Fibroblast of mammary gland (primary cell): ENCODE measurements at regions not wholly inside any gene's neighbourhood (a gene's known extent, or its start where the extent isn't known, plus 50 kb on each side); places are given as distances from the start of the nearest gene placed in this dataset.

Source experiments
- DNase-seq: peaks from one replicate; pipeline ENCODE4 v3.0.0-alpha.2; 2010; ENCODE audit warnings: low read depth
- H3K4me3 ChIP-seq: 2 replicates; pipeline ENCODE4 v1.5.1; 2011; ENCODE audit warnings: low read depth, mild to moderate bottlenecking, low read length, moderate library complexity; ENCODE audit not compliant: control insufficient read depth
- TF ChIP-seq, protein P1 (sequence below): conservative IDR thresholded peaks from 2 replicates; pipeline ENCODE4 v1.5.1; 2011; ENCODE audit warnings: low read depth, low read length, inconsistent platforms; ENCODE audit not compliant: control insufficient read depth, insufficient read depth

DNA sequence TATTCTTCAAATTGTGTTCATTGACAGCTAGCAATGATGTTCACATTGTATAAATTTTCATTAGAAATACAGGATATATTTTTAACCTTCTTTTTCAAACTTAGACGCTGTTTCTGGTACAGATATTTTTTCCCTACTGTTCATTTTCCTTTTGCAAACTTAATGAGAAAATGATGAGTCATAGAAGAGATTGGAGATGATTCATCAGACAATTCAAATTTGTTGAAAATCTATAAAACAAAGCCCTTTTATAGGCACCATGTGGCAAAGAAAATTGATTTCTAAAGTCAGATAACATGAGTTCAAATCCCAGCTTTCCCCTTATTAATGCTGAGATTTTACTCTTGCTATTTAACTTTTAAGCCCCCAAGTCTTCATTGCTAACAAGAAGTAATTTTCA, 728.8 kb upstream of the DDX18 start:
- no peak overlapping the region for H3K4me3 ChIP-seq
- TF ChIP-seq, protein P1, sequence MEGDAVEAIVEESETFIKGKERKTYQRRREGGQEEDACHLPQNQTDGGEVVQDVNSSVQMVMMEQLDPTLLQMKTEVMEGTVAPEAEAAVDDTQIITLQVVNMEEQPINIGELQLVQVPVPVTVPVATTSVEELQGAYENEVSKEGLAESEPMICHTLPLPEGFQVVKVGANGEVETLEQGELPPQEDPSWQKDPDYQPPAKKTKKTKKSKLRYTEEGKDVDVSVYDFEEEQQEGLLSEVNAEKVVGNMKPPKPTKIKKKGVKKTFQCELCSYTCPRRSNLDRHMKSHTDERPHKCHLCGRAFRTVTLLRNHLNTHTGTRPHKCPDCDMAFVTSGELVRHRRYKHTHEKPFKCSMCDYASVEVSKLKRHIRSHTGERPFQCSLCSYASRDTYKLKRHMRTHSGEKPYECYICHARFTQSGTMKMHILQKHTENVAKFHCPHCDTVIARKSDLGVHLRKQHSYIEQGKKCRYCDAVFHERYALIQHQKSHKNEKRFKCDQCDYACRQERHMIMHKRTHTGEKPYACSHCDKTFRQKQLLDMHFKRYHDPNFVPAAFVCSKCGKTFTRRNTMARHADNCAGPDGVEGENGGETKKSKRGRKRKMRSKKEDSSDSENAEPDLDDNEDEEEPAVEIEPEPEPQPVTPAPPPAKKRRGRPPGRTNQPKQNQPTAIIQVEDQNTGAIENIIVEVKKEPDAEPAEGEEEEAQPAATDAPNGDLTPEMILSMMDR = no peak
- DNase-seq = no peak

DNA sequence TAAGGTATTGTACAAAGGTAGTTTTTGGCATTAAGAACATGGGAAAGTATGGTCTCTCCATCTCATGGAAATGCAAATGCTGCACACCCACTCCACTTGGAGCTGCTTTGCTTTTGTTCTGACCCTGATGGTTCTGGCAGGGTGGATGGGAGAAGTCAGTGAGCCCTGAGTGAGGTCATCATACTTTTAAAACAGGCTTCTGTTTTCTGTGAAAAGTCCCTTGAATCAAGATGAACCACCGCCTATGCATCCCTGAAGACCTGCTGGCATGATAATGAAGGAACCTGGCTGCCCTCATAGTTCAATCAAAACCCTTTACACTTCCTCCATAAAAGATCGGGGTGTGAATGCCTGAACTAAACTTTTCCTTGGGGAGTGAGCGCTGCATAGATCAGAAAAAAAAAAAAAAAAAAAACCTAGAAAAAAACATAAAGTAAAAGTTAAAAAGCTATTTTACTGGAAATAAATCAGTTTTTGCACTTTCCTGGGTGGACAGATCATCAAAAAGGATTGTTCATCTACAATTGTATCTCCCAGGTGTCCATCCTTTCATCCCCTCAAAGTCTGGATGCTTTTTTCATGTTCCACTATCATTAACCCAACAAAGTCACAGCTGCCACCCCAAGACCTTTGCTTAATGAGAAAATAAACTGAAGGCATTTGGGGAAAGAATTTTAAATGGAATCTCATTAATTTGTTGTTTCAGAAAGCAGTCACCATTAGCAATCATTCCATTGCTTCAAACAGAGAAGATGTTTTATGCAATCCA, 728.1 kb upstream of the DDX18 start:
- no peak overlapping the region for H3K4me3 ChIP-seq
- no peak for DNase-seq
- TF ChIP-seq, protein P1 = no peak

DNA sequence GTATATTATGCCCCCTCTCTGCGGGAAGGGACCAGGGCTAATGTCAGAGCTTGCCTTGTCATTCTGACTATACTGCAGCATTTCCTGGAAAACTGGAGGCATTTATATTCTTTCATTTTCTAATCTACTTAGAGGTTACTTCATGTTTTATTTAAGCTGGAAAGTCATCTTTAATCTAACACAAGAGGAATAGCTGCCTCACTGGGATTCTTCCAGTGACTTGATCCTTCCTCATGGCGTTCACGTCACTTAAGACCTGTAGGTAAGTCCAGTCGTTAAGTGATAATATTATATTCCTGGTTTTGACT, 727.6 kb upstream of the DDX18 start:
- DNase-seq = no peak

DNA sequence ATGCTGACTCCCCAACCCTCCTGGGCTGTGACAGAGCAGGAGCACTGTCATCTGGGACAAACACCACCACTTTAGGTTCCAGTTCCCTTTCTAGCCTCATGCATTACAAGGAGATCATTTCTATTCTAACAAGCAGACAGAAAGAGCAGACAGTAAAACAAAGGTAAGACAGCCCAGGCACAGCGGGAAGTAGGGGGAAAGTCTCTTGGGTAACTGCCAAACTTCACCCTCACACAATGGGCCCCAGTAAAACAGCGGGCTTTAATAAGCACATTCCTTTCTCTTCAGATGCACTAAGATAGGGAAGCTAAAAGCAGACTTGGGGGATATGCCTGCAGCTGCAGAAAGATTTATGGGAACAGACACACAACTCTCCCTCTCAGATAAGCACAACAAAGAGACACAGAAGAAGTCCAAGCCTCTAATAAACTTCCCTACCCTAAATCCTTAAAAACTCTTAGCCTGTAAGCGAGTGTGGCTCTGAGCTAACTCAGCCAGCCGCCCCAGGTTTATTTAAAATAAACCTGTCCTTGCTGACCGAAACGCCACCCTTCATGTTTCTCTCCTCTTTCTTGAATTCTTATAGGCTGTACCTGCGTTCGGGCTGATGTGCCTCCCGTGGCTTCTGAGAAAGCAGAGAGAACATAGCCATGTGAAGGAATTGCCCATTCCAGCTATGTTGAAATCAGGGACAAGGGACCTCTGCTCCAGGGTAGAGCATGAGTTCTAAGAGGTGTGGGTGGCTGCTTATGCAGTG, 726.8 kb upstream of the DDX18 start:
- DNase-seq = no peak
- H3K4me3 ChIP-seq = no peak overlapping the region
- TF ChIP-seq, protein P1 = no peak

More for the DNA sequence above, 727.6 kb upstream of the DDX18 start:
- no peak overlapping the region for H3K4me3 ChIP-seq
- TF ChIP-seq, protein P1 = no peak

DNA sequence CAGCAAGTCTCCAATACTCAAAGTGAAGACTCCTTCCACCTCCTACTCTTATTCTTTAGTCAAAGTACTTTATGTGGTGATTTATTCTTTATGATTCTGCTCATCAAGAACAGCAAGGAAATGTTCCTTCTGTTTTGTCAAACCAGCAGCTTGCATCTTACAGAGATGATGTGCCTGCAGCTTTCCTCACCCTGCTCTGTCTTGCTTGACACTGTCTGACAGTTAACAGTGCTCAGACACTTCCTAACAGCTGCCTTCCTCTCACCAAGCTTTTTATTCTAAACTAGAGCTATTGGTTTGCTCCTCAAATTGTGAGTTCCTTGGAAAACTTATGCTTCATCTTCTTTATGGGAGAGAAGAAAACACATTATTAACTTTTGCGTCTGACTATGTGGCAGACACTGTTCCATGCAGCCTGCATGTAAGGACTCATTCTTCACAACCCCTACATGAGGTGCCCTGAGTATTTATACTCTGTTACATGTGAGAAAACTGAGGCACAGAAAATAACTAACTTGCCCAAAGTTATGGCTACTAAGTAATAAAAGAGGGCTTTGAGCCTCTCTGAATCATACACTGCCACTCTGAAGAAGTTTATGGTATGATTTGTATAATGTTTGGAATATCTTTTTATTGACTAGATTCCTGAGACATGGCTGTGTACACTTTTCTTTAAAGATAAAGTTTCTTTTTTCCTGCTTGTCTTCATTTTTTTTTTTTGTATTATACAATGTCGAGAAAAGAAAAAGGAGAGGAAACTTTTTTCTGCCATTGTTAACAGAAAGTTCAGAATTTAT, 723.3 kb upstream of the DDX18 start:
- TF ChIP-seq, protein P1 = no peak
- H3K4me3 ChIP-seq = no peak overlapping the region
- DNase-seq = no peak

DNA sequence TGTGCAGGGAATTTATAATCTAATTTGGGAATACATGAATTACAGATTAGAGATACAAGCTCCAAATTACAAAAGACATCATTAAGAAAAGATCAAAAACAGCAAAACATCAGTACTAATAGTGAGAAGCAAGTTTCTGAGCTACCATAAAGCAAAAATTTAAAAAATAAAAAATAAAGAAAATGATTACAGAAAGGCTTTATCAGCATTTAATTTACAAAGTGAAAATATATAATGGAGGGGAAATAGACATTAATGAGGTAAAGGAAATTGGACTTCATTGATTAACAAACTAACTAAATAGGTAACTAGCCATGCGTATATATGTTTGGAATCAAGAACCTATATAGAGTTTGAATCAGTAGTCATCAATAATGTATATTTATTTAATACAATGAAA, 712.9 kb upstream of the DDX18 start:
- no peak overlapping the region for H3K4me3 ChIP-seq
- no peak for DNase-seq
- TF ChIP-seq, protein P1 = no peak
